Stomach (tissue), 4 donors: ENCODE measurements at regions not wholly inside any gene's neighbourhood (a gene's known extent, or its start where the extent isn't known, plus 50 kb on each side); places are given as distances from the start of the nearest gene placed in this dataset.

Experiments used
- CTCF ChIP-seq, 7 experiments: fragments of 450-650 bp in 4 of 7; fragments of 200-600 bp in 3 of 7; sonication (generic) in 3 of 7; IDR thresholded peaks; one replicate each; pipeline ENCODE4 v1.5.1; 2016 to 2019; ENCODE audit warnings: antibody characterized with exemption in 7 of 7, control low read depth in 2 of 7, mild to moderate bottlenecking in 1 of 7
- POLR2AphosphoS5 ChIP-seq, 3 donors: sonication (generic); formaldehyde crosslinking; IDR thresholded peaks; one replicate each; pipeline ENCODE4 v1.6.1; 2016; ENCODE audit warnings: antibody characterized with exemption in 3 of 3

- TF ChIP-seq CTCF (IDR thresholded peaks at IDR 0.05) (no peak), POLR2AphosphoS5 (IDR thresholded peaks at IDR 0.05) (no peak)
Measured at GRCh38 chr17:36875698-36876293, 61.5 kb upstream of the LHX1 start.
